ENCODE measurements at regions not wholly inside any gene's neighbourhood (a gene's known extent, or its start where the extent isn't known, plus 50 kb on each side); places are given as distances from the start of the nearest gene placed in this dataset.

DNA sequence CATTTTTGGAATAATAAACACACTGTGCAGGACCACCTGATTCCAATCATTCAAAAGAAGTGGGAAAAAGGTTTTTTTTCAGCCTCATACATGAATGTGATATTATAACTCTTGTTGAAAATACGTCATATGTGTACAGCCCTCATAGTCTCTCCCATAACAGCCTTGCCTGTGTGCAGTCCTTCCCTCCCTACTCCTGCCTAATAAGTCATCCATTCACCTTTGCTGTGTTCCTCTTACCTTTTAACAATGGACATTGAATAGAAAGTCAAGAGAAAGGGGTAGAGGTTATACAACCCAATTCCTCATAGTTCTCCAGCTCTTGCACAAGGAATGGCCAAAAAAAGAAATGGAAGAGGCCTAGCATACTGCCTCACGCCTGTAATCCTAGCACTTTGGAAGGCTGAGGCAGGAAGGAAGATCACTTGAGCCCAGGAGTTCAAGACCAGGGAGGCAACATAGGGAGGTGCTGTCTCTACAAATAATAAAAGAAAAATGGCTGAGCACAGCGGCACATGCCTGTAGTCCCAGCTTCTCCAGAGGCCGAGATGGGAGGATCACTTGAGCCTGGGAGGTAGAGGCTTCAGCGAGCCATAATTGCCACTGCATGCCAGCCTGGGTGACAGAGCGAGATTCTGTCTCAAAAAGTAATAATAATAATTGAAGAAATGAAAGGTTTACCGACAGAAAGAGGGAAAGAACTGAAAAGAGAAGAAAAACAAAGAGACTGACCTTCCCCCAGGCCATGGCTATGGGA lies 356.1 kb upstream of the KIF2A start:
- H3K9me3 ChIP-seq (ENCODE audit: control insufficient read depth, insufficient read depth, low read length): no peaks in the 10 kb centered on the region
- H3K4me1 ChIP-seq (ENCODE audit: insufficient read depth, low read length): peaks cover 4% of the 10 kb centered on the region
- no peaks in the 10 kb centered on the region for H3K36me3 ChIP-seq (ENCODE audit: insufficient read depth, low read length)
- H3K9ac ChIP-seq (ENCODE audit: low read depth, low read length): no peak overlapping the region

DNA sequence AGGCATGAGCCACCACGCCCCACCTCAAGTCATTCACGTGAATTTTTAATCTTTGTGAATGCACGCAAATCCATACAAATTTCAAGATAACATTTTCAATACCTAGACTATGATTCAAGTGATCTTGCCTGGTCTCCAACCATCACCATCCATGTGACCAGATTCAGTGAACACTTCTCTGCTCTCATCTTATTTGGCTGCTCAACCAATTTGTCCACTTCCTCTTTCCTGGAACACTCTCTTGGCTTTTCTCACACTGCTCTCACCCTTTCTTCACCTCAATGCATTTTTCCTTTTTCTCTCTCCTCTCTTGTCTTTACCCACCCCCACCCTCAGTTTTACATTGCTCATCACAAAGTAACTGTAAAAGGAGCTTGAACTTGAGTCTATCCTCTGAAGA lies 354.7 kb upstream of the KIF2A start:
- Histone ChIP-seq H3K9ac (ENCODE audit: low read depth, low read length) (no peak overlapping the region), H3K9me3 (ENCODE audit: control insufficient read depth, insufficient read depth, low read length) (no peaks in the 10 kb centered on the region), H3K4me1 (ENCODE audit: insufficient read depth, low read length) (peaks cover 4% of the 10 kb centered on the region), H3K36me3 (ENCODE audit: insufficient read depth, low read length) (no peaks in the 10 kb centered on the region)

DNA sequence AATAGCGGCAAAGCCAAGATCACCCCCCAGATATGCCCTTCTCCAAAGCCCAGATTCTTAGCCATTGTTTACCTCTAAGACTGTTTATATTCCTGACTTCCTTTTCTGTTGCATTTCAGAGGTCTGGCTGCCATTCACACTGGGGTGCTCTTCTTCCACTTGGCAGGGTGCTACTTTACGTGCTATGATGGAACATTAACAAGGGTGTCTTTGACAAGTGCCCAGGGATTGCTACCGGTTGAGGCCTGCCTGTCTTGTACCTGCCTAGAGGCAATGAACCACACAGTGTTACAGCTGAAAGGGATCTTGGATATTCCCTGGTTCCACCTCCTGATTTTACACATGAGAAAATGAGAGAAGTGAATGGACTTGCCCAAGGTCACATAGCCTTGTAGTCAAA lies 352.1 kb upstream of the KIF2A start:
- H3K4me1 ChIP-seq (ENCODE audit: insufficient read depth, low read length): peaks cover 4% of the 10 kb centered on the region
- no peak overlapping the region for H3K9ac ChIP-seq (ENCODE audit: low read depth, low read length)
- no peaks in the 10 kb centered on the region for H3K36me3 ChIP-seq (ENCODE audit: insufficient read depth, low read length)
- H3K9me3 ChIP-seq (ENCODE audit: control insufficient read depth, insufficient read depth, low read length): no peaks in the 10 kb centered on the region

DNA sequence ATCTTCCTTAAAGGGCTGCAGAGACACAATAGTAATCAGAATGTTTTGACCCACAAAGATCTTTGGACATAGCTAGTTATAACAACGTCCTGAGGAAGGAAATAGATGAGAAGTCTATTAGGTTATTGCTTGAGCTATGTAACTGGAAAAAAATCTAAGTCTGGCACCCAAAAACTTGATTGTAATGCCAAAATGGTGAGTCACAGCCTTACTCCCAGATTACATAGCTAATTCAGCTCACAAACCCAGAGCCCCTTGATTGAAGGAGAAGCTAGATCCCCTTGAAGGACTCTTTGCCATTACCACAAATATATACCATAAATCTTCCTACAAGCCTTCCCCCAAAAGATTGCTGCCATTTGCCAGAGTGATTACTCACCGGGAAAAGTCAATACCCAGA lies 341.8 kb upstream of the KIF2A start:
- Histone ChIP-seq H3K9me3 (ENCODE audit: control insufficient read depth, insufficient read depth, low read length) (no peaks in the 10 kb centered on the region), H3K36me3 (ENCODE audit: insufficient read depth, low read length) (no peaks in the 10 kb centered on the region), H3K4me1 (ENCODE audit: insufficient read depth, low read length) (peaks cover 14% of the 10 kb centered on the region; the same call in 1 of the 2 replicates), H3K9ac (ENCODE audit: low read depth, low read length) (no peak overlapping the region)

GRCh38 chr5:61965069-61965468 lies 340.9 kb upstream of the KIF2A start:
- Histone ChIP-seq H3K36me3 (ENCODE audit: insufficient read depth, low read length) (no peaks in the 10 kb centered on the region), H3K9me3 (ENCODE audit: control insufficient read depth, insufficient read depth, low read length) (no peaks in the 10 kb centered on the region), H3K4me1 (ENCODE audit: insufficient read depth, low read length) (peaks cover 14% of the 10 kb centered on the region; the same call in 1 of the 2 replicates), H3K9ac (ENCODE audit: low read depth, low read length) (no peak overlapping the region)

DNA sequence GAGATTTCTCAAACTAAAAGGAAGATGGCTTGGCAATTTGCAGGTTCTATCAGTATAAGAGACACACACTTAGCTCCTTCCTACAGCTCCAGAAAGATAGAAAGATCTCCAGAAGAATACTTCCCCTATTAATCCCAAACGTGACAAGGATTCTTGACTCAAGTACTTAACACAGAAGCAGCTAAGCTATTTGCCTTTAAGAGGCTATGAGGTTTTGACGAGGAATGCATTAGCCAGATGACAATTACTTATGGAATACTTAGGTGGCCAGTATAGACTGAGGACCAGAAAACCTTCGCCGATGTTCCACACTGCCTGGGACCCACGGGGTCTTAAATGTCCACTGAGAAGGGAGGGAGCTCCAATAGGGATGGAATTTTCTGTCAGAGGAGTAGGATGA lies 340.5 kb upstream of the KIF2A start:
- H3K9ac ChIP-seq (ENCODE audit: low read depth, low read length): no peak overlapping the region
- H3K9me3 ChIP-seq (ENCODE audit: control insufficient read depth, insufficient read depth, low read length): no peaks in the 10 kb centered on the region
- H3K4me1 ChIP-seq (ENCODE audit: insufficient read depth, low read length): peaks cover 14% of the 10 kb centered on the region; the same call in 1 of the 2 replicates
- no peaks in the 10 kb centered on the region for H3K36me3 ChIP-seq (ENCODE audit: insufficient read depth, low read length)

- Histone ChIP-seq H3K9me3 (ENCODE audit: control insufficient read depth, insufficient read depth, low read length) (no peaks in the 10 kb centered on the region), H3K9ac (ENCODE audit: low read depth, low read length) (no peak overlapping the region), H3K36me3 (ENCODE audit: insufficient read depth, low read length) (no peaks in the 10 kb centered on the region), H3K4me1 (ENCODE audit: insufficient read depth, low read length) (peaks cover 14% of the 10 kb centered on the region; the same call in 1 of the 2 replicates)
Measured at GRCh38 chr5:61966296-61966955, 339.6 kb upstream of the KIF2A start.

- Histone ChIP-seq H3K9me3 (ENCODE audit: control insufficient read depth, insufficient read depth, low read length) (no peaks in the 10 kb centered on the region), H3K4me1 (ENCODE audit: insufficient read depth, low read length) (peaks cover 14% of the 10 kb centered on the region; the same call in 1 of the 2 replicates), H3K9ac (ENCODE audit: low read depth, low read length) (no peak overlapping the region), H3K36me3 (ENCODE audit: insufficient read depth, low read length) (no peaks in the 10 kb centered on the region)
Measured at GRCh38 chr5:61966997-61967396, 339.0 kb upstream of the KIF2A start.

- Histone ChIP-seq H3K36me3 (ENCODE audit: insufficient read depth, low read length) (no peaks in the 10 kb centered on the region), H3K9me3 (ENCODE audit: control insufficient read depth, insufficient read depth, low read length) (no peaks in the 10 kb centered on the region), H3K4me1 (ENCODE audit: insufficient read depth, low read length) (peaks cover 14% of the 10 kb centered on the region; the same call in 1 of the 2 replicates), H3K9ac (ENCODE audit: low read depth, low read length) (no peak overlapping the region)
Measured at GRCh38 chr5:61967681-61968080, 338.3 kb upstream of the KIF2A start.

DNA sequence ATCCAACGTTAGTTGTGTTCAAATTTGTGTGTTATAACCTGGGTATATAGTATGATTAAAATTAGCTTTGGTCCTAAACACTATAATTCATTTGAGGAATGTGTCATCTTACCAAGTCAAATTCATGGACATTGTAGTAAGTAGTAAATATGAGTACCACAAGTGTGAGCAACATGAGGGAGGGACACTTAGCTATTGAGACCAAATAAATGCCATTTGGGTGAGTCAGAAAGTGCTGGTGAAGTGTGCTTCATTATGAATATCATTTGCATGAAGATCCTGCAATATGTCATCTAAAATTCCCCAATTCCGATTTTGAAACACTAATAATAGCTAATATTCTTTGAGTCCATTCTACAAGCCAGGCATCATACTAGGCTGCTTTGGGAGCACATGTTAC lies 336.7 kb upstream of the KIF2A start:
- peaks cover 4% of the 10 kb centered on the region; the same call in 1 of the 2 replicates for H3K4me1 ChIP-seq (ENCODE audit: insufficient read depth, low read length)
- H3K9ac ChIP-seq (ENCODE audit: low read depth, low read length): no peak overlapping the region
- H3K36me3 ChIP-seq (ENCODE audit: insufficient read depth, low read length): no peaks in the 10 kb centered on the region
- H3K9me3 ChIP-seq (ENCODE audit: control insufficient read depth, insufficient read depth, low read length): no peaks in the 10 kb centered on the region

DNA sequence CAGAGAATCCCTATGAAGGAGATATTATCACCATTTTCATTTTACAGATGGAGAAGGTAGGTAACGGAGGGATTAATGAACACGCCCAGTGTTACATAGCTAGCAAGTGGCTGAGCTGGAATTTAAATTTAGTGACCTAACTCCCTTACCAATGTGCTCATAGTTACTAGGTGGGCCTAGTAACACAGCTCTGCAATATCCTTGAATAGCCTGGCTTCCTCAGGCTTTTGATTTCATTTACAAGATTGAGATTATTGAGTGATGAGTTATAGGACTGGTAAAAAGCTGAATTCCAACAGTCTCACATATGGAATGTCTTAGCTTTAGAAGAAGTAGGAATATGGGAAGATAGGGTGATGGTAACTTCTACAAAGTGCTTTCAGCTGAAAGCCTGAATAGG lies 336.3 kb upstream of the KIF2A start:
- Histone ChIP-seq H3K36me3 (ENCODE audit: insufficient read depth, low read length) (no peaks in the 10 kb centered on the region), H3K9ac (ENCODE audit: low read depth, low read length) (no peak overlapping the region), H3K4me1 (ENCODE audit: insufficient read depth, low read length) (peaks cover 4% of the 10 kb centered on the region; the same call in 1 of the 2 replicates), H3K9me3 (ENCODE audit: control insufficient read depth, insufficient read depth, low read length) (no peaks in the 10 kb centered on the region)

- no peaks in the 10 kb centered on the region for H3K9me3 ChIP-seq (ENCODE audit: control insufficient read depth, insufficient read depth, low read length)
- H3K36me3 ChIP-seq (ENCODE audit: insufficient read depth, low read length): no peaks in the 10 kb centered on the region
- no peak overlapping the region for H3K9ac ChIP-seq (ENCODE audit: low read depth, low read length)
- H3K4me1 ChIP-seq (ENCODE audit: insufficient read depth, low read length): peaks cover 4% of the 10 kb centered on the region; the same call in 1 of the 2 replicates
Measured at GRCh38 chr5:61970218-61970617, 335.8 kb upstream of the KIF2A start.

GRCh38 chr5:61974680-61975079 lies 331.3 kb upstream of the KIF2A start:
- Histone ChIP-seq H3K9ac (ENCODE audit: low read depth, low read length) (no peak overlapping the region), H3K4me1 (ENCODE audit: insufficient read depth, low read length) (no peaks in the 10 kb centered on the region), H3K36me3 (ENCODE audit: insufficient read depth, low read length) (no peaks in the 10 kb centered on the region), H3K9me3 (ENCODE audit: control insufficient read depth, insufficient read depth, low read length) (no peaks in the 10 kb centered on the region)

GRCh38 chr5:61981886-61982285 lies 324.1 kb upstream of the KIF2A start:
- Histone ChIP-seq H3K36me3 (ENCODE audit: insufficient read depth, low read length) (no peaks in the 10 kb centered on the region), H3K9me3 (ENCODE audit: control insufficient read depth, insufficient read depth, low read length) (no peaks in the 10 kb centered on the region), H3K4me1 (ENCODE audit: insufficient read depth, low read length) (no peaks in the 10 kb centered on the region), H3K9ac (ENCODE audit: low read depth, low read length) (no peak overlapping the region)

GRCh38 chr5:61991430-61991829 lies 314.6 kb upstream of the KIF2A start:
- Histone ChIP-seq H3K36me3 (ENCODE audit: insufficient read depth, low read length) (no peaks in the 10 kb centered on the region), H3K4me1 (ENCODE audit: insufficient read depth, low read length) (no peaks in the 10 kb centered on the region; the same call in 1 of the 2 replicates), H3K9me3 (ENCODE audit: control insufficient read depth, insufficient read depth, low read length) (no peaks in the 10 kb centered on the region), H3K9ac (ENCODE audit: low read depth, low read length) (no peak overlapping the region)
